ENCODE measurements at regions not wholly inside any gene's neighbourhood (a gene's known extent, or its start where the extent isn't known, plus 50 kb on each side); places are given as distances from the start of the nearest gene placed in this dataset.
"Not testable (repeated sequence)": the region's sequence is repeated elsewhere in the genome, so short reads cannot be mapped to it uniquely, and the experiment has no call there.

DNA sequence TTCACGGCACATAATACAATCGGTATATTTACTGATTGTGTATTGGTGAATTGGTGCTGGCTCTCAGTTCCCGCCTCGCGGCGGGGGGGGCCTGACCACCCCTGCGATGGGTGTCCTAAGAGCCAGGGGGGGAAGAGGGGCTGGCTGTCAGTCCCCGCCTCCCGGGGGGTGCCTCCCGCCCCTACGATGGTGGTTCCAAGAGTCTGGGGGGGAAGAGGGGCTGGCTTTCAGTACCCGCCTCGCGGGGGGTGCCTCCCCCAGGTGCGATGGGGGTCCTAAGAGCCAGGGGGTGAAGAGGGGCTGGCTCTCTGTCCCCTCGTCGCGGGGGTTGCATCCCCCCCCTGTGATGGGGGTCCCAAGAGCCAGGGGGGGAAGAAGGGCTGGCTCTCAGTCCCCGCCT is 2321.8 kb upstream of the PCDH20 start:
- H3K27me3 ChIP-seq, result no peaks in the 10 kb centered on the region
- no peak for DNase-seq
- TF ChIP-seq, protein P1, sequence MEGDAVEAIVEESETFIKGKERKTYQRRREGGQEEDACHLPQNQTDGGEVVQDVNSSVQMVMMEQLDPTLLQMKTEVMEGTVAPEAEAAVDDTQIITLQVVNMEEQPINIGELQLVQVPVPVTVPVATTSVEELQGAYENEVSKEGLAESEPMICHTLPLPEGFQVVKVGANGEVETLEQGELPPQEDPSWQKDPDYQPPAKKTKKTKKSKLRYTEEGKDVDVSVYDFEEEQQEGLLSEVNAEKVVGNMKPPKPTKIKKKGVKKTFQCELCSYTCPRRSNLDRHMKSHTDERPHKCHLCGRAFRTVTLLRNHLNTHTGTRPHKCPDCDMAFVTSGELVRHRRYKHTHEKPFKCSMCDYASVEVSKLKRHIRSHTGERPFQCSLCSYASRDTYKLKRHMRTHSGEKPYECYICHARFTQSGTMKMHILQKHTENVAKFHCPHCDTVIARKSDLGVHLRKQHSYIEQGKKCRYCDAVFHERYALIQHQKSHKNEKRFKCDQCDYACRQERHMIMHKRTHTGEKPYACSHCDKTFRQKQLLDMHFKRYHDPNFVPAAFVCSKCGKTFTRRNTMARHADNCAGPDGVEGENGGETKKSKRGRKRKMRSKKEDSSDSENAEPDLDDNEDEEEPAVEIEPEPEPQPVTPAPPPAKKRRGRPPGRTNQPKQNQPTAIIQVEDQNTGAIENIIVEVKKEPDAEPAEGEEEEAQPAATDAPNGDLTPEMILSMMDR (IDR thresholded peaks at IDR 0.05), result no peak
- no peak for TF ChIP-seq POLR2A (IDR thresholded peaks at IDR 0.05)
- no peak for TF ChIP-seq EP300 (IDR thresholded peaks at IDR 0.05)
- intact Hi-C loops (cut with DNase I), result no loop called here
- H3K4me1 ChIP-seq (ENCODE audit: insufficient read depth), result no peaks in the 10 kb centered on the region
- WGBS, 3 donors, result 93 to 94% (median 93%) methylated on average over 18 to 19 of the region's 19 CpGs
- H3K9me3 ChIP-seq, result no peaks in the 10 kb centered on the region
- no peak overlapping the region for H3K4me3 ChIP-seq
- H3K27ac ChIP-seq, result no peak overlapping the region
- no peaks in the 10 kb centered on the region for H3K36me3 ChIP-seq

DNA sequence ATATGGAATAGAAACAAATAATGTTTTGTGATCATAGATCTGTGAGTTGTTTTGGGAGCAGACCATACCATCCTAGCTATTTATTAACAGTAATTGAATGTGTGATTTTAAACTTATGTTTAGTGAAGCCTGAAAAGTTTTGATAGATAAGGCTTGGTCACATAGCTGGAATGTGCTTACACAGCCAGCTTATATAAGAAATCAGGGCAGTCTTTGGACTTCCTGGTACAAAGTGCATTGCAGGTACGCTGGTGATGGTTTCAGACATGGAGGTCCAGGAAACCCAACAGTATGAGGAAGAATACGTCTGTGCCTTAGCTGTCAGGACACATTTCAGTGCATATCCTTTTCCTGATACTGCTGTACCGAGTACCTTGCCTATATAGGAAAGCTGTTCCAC is 2316.2 kb upstream of the PCDH20 start:
- WGBS, 3 donors, result 82 to 87% (median 82%) methylated on average over 3 of the region's 3 CpGs
- DNase-seq, result no peak
- Histone ChIP-seq H3K4me1 (ENCODE audit: insufficient read depth) (no peaks in the 10 kb centered on the region), H3K9me3 (no peaks in the 10 kb centered on the region), H3K27me3 (no peaks in the 10 kb centered on the region), H3K4me3 (no peak overlapping the region), H3K27ac (no peak overlapping the region), H3K36me3 (no peaks in the 10 kb centered on the region)
- TF ChIP-seq, protein P1 (IDR thresholded peaks at IDR 0.05), result no peak
- no peak for TF ChIP-seq EP300 (IDR thresholded peaks at IDR 0.05)
- no peak for TF ChIP-seq POLR2A (IDR thresholded peaks at IDR 0.05)
- intact Hi-C loops (cut with DNase I), result no loop called here

DNA sequence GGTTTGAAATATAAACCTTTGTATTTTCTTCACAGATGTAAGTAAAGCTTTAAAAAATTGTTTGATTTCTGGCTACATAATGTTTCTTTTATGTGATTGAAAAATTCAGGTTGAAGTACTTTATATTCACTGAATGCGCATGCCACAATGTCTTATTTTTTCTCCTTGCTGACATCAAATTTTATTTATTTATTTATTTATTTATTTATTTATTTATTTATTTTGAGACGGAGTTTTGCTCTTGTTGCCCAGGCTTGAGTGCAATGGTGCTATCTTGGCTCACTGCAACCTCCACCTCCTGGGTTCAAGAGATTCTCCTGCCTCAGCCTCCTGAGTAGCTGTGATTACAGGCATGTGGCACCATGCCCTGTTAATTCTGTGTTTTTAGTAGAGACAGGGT is 2296.5 kb upstream of the PCDH20 start:
- H3K4me3 ChIP-seq; H3K27me3 ChIP-seq; H3K9me3 ChIP-seq; DNase-seq; H3K4me1 ChIP-seq (ENCODE audit: insufficient read depth); H3K27ac ChIP-seq; intact Hi-C loops (cut with DNase I); H3K36me3 ChIP-seq: not testable (repeated sequence)
- 81 to 92% (median 85%) methylated on average over 2 of the region's 2 CpGs for WGBS, 3 donors

DNA sequence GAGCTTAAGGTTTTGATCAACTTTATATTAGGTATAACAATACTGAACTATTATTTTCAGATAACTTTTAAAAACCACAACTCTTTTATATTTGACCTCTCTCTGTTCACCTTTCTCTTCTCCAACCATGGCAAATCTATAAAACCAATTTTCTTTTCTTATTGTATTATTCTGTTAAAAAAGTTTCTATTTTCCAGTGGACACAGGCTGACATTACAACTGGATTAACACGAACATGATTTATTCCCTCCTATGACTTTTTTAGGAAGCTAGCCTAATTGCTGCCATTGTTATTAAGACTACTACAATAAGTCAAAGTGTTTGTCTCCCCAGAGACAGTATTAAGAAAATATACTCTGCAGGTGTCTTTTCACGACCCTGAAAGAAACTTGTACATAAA is 2291.1 kb upstream of the PCDH20 start:
- DNase-seq, result no peak
- Histone ChIP-seq H3K27ac (no peak overlapping the region), H3K27me3 (no peaks in the 10 kb centered on the region), H3K4me3 (no peak overlapping the region), H3K36me3 (no peaks in the 10 kb centered on the region), H3K4me1 (ENCODE audit: insufficient read depth) (no peaks in the 10 kb centered on the region), H3K9me3 (no peaks in the 10 kb centered on the region)
- TF ChIP-seq POLR2A (IDR thresholded peaks at IDR 0.05) (no peak), EP300 (IDR thresholded peaks at IDR 0.05) (no peak)
- TF ChIP-seq, protein P1 (IDR thresholded peaks at IDR 0.05), result no peak
- intact Hi-C loops (cut with DNase I), result no loop called here
- WGBS, 3 donors, result 46 to 59% (median 59%) methylated on average over 2 of the region's 2 CpGs

DNA sequence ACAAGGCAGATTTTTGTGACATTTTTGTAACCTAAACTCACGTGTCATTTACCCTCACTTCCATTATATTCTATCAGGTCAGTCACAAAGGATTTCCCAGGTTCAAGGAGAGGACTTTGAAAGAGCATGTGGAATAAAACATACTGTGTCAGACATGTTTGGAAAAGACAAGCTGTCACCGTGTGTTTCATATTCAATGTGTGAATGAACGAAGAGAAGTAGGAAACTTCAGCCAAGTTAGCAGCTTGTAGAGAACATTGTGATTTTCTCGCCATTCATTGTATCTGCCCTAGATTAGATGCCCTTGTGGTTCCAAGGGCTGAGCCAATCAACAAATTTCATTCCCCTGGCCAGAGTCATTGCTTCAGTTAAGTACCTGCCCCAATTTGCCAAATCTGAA is 2288.9 kb upstream of the PCDH20 start:
- Histone ChIP-seq H3K27ac (no peak overlapping the region), H3K4me1 (ENCODE audit: insufficient read depth) (no peaks in the 10 kb centered on the region), H3K9me3 (no peaks in the 10 kb centered on the region), H3K4me3 (no peak overlapping the region), H3K27me3 (no peaks in the 10 kb centered on the region), H3K36me3 (no peaks in the 10 kb centered on the region)
- intact Hi-C loops (cut with DNase I), result no loop called here
- WGBS, 3 donors, result 71 to 81% (median 81%) methylated on average over 4 of the region's 4 CpGs
- no peak for DNase-seq
- TF ChIP-seq, protein P1 (IDR thresholded peaks at IDR 0.05), result no peak
- TF ChIP-seq POLR2A (IDR thresholded peaks at IDR 0.05) (no peak), EP300 (IDR thresholded peaks at IDR 0.05) (no peak)

Measured in ovary (tissue), 7 donors.